Activated gamma-delta T cell treated with Interleukin-2 at 50 U/mL for 16 hours (primary cell): ENCODE measurements at regions not wholly inside any gene's neighbourhood (a gene's known extent, or its start where the extent isn't known, plus 50 kb on each side); places are given as distances from the start of the nearest gene placed in this dataset.
"Not testable (repeated sequence)": the region's sequence is repeated elsewhere in the genome, so short reads cannot be mapped to it uniquely, and the experiment has no call there.

ENCODE experiments used
- DNase-seq: peaks from one replicate; pipeline ENCODE4 v3.0.0-alpha.2; 2020

DNA sequence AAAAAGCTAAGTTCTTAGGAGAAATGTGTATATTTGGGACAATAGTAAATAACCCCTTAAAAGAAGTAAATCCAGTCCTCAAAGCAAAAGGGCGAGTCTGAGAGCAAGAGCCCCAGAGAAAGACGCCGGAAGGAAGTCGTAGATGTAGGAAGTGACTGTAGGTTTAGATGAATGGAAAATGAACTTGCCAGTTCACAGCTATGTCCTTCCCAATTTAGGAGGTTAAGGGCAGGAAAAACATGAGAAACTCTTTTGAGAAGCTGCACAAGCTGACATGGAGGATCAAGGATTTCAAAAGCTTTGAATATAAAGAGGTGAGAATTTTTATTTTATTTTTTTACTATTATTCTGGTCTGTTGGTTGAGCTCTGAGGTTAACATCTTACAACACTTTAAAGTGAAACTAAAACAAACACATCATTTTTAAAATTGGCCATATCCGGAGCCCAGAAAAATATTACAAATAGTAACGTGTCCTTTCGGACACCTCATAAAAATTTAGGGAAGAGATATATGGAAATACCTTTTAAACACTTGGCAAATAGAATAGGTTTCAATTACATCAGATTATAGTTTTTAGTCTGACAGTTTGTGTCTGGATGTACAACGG, 1178.6 kb downstream of the MRPL39 start:
- DNase-seq, result no peak

DNA sequence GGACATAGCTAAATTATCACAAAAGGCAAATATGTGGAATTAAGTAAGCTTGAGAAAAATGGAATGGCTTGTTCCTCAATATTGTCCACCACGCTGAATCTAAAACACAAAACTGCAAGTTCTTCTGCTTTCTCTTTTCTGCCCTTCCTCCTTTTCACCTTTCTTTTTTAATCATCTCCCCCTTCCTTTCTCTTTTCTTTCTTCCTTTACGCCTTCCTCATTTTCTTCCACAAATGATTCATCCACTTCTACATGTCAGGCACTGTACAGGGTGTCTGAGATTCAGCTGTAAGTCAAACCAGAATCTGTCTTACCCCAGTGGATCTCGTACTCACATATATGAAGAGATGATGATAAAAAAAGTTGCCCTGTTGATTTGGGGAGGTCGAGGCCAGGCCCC, 1182.5 kb downstream of the MRPL39 start:
- DNase-seq, result no peak

GRCh38 chr21:24423546-24423945, 1183.7 kb downstream of the MRPL39 start:
- no peak for DNase-seq

DNA sequence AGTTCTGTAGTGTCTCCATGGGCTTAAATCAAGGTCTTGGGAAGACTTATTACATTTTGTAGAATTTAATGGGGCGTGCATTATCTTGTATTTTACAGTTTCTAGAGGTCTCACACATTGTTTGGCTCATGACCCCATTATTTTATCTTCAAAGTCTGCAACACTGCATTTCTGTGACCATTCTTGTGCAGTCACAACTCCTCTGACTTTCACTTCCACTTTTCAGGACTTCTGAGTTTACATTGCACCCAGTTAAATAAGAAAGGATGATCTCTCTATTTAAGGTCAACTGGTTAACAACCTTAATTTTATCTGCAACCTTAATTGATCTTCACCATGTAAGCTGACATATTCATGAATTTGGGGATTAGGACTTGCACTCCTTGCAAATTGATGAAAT, 1186.6 kb downstream of the MRPL39 start:
- no peak for DNase-seq

DNA sequence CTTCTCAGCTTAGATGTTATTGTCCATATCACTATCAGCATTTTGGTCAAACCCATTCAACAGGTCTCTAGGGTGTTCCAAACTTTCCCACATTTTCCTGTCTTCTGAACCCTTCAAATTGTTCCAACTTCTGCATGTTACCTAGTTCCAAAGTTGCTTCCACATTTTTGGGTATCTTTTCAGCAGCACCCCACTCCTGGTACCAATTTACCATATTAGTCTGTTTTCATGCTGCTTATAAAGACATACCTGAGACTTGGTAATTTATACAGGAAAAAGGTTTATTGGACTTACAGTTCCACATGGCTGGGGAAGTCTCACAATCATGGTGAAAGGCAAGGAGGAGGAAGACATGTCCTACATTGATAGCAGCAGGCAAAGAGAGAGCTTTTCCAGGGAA, 1187.6 kb downstream of the MRPL39 start:
- not testable (repeated sequence) for DNase-seq

DNA sequence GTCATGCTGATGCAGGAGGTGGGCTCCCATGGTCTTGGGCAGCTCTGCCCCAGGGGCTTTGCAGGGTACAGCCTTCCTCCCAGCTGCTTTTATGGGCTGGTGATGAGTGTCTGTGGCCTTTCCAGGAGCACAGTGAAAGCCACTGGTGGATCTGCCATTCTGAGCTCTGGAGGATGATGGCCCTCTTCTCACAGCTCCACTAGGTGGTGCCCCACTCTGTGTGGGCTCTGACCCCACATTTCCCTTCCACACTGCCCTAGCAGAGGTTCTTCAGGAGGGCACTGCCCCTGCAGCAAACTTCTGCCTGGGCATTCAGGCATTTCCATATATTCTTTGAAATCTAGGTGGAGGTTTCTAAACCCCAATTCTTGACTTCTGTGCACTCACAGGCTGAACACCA, 1188.6 kb downstream of the MRPL39 start:
- DNase-seq, result no peak

GRCh38 chr21:24411429-24411828, 1195.9 kb downstream of the MRPL39 start:
- no peak for DNase-seq

DNA sequence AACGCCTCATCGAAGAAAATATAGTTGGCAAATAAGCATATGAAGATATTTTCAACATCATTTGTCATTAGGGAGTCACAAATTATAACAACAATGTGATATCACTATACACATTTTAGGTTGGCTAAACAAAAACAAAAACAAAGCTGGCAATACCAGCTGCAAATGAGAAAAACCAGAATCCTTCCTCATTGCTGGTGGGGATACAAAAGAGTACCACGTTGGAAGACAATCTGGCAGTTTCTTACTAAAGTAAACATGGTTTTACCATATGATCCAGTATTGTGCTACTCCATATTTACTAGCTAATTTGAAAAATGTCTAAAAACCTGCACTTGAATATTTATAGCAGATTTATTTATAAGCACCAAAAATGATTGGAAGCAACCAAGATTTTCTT, 1204.1 kb downstream of the MRPL39 start:
- no peak for DNase-seq

- no peak for DNase-seq
These were observed 1211.9 kb downstream of the MRPL39 start for GRCh38 chr21:24395320-24395923.

GRCh38 chr21:24375201-24375600, 1232.1 kb downstream of the MRPL39 start:
- no peak for DNase-seq

DNA sequence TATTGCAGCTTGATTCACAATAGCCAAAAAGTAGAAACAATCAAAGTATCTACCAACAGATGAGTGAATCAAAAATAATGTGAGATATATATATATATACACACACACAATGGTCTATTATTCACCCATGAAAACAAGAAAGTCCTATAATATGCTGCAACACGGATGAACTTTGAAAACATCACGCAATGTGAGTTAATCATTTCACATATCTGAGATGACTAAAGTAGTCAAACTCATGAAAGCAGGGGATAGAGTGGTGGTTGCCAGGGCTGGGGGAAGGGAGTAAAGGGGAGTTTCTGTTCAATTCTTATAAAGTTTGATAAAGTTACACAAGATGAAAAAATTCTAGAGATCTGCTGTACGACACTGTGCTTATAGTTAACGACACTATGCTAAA, 1234.8 kb downstream of the MRPL39 start:
- DNase-seq, result no peak

GRCh38 chr21:24369746-24370145, 1237.5 kb downstream of the MRPL39 start:
- no peak for DNase-seq

GRCh38 chr21:24369278-24369677, 1238.0 kb downstream of the MRPL39 start:
- DNase-seq, result no peak

DNA sequence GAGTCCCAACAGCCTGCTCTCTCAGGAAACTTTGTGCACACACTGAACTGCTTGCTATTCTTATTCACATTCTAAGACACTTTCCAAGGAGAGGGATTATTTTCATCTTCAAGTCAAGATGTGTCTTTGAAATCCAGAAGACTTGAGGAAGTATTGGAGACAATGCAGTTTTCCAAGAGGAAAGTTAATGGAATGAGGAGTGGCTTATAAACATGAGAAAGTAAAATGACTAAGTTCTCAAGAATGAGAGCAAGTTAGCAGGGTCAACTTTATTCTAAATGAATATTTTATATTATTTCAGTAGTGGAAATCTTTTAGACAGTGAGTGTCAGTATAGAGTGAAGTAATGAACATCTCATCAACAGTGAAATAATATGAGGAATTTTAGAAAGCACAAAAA, 1239.3 kb downstream of the MRPL39 start:
- DNase-seq, result no peak

GRCh38 chr21:24353492-24353891, 1253.8 kb downstream of the MRPL39 start:
- DNase-seq, result no peak

- no peak for DNase-seq
These were observed 1267.9 kb downstream of the MRPL39 start for GRCh38 chr21:24339406-24339805.

GRCh38 chr21:24336491-24336890, 1270.8 kb downstream of the MRPL39 start:
- DNase-seq, result no peak

- no peak for DNase-seq
These were observed 1283.7 kb downstream of the MRPL39 start for GRCh38 chr21:24323536-24323935.

GRCh38 chr21:24316277-24316922, 1290.9 kb downstream of the MRPL39 start:
- DNase-seq, result no peak

DNA sequence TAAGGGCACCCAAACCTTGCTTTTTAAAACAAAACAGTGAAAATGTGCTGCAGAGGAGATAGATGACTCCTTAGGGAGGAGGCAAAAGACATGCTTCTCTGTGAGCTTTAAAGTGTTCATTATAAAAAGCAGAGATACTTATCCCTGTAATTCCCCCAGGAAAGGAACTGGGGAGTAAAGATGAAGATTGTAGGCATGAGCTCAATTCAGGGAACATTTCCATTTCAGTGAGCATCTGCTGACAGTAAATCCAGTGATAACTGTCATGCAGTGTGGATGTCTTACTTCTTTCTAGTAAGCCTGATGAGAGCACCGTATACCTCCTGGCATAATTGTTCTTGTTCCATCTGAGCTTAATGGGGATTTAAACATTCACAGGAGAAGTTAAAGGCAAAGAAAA, 1296.5 kb downstream of the MRPL39 start:
- DNase-seq, result no peak

DNA sequence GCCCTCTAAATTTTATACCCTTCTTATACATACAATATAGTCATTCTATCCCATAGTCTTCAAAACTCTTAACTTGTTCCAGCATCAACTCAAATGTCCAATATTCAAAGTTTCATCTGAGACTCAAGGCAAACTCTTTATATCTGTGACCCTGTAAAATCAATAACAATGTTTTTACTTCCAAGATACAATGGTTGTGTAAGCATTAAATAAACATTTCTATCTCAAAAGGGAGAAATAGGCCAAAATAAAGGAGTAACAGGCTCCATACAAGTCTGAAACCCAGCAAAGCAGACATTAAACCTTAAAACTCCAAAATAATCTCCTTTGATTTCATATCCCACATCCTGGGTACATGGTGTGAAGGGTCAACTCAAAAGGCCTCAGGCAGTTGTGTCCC, 1299.1 kb downstream of the MRPL39 start:
- DNase-seq, result no peak

DNA sequence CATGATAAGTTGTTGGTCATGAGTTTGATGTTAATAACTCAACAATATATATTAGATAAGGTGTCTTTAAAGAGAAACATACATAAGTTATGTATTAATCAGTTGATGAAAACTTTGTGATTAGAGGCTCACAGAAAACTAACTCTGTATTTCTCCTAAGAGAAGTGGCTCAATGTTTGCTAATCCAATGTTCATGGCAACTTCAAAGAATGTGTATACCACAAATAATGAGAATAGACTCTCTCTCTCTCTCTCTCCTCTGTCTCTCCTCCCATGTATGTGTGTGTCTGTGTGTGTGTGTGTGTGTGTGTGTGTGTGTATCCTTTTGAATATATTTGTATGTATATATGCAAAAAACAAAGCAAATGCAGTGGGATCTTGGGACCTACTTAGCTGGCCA, 1304.9 kb downstream of the MRPL39 start:
- DNase-seq, result no peak

GRCh38 chr21:24298040-24298439, 1309.2 kb downstream of the MRPL39 start:
- no peak for DNase-seq

DNA sequence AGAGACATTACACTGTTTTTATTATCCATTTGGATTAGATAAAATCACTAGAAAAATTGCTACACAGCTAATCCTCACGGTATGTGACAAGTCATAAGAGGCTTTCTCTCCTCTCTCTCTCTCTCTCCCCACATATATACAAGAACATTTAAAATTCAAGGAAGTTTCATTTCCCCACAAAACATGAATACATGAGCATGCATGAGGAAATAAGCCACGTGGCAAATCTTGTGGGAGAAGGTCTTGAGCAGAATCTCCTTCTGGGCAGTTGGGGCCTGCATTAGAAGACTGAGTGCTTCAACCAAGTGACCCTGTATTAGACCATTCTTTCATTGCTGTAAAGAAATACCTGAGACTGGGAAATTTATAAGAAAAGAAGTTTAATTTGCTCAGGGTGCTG, 1313.1 kb downstream of the MRPL39 start:
- no peak for DNase-seq
